H1 (cell line): ENCODE measurements at regions not wholly inside any gene's neighbourhood (a gene's known extent, or its start where the extent isn't known, plus 50 kb on each side); places are given as distances from the start of the nearest gene placed in this dataset.

Experiments
- CBX8 ChIP-seq: fragments of 300-800, 300-1000 bp; sonication (generic); IDR thresholded peaks from 2 replicates; pipeline ENCODE4 v1.7.1; 2016; ENCODE audit warnings: low read depth, low read length, borderline replicate concordance
- CHD2 ChIP-seq: IDR thresholded peaks from 2 replicates; pipeline ENCODE4 v1.6.1; 2012; ENCODE audit warnings: low read length, improper control_type of control experiment
- EZH2 ChIP-seq: fragments of 200-600 bp; sonication (generic); IDR thresholded peaks from 2 replicates; pipeline ENCODE4 v1.7.1; 2012; ENCODE audit warnings: low read depth, mild to moderate bottlenecking, moderate library complexity, low read length, inconsistent platforms; ENCODE audit not compliant: severe bottlenecking
- NRF1 ChIP-seq: IDR thresholded peaks from 2 replicates; pipeline ENCODE4 v1.6.1; 2011; ENCODE audit warnings: mild to moderate bottlenecking, low read depth, low read length, improper control_type of control experiment
- SAP30 ChIP-seq: fragments of 300-600 bp; sonication (generic); IDR thresholded peaks from 2 replicates; pipeline ENCODE4 v1.7.1; 2012; ENCODE audit warnings: low read length, moderate library complexity, mild to moderate bottlenecking, inconsistent platforms; ENCODE audit not compliant: insufficient read depth, insufficient replicate concordance
- SP1 ChIP-seq: IDR thresholded peaks from 2 replicates; pipeline ENCODE4 v1.6.1; 2011; ENCODE audit warnings: low read depth, low read length
- SUZ12 ChIP-seq: fragments of 200-600 bp; sonication (generic); IDR thresholded peaks from 2 replicates; pipeline ENCODE4 v1.6.1; 2012; ENCODE audit warnings: mild to moderate bottlenecking, inconsistent platforms, low read length, moderate library complexity, mixed read lengths
- TAF1 ChIP-seq: IDR thresholded peaks from 2 replicates; pipeline ENCODE4 v1.6.1; 2011; ENCODE audit warnings: mild to moderate bottlenecking, low read depth, low read length
- TF ChIP-seq, protein P1 (sequence below), 3 experiments: IDR thresholded peaks; 1 replicate in 2 of 3; 2 replicates in 1 of 3; pipeline versions ENCODE4 v1.5.1 to v1.6.1; 2011; ENCODE audit warnings: low read length in 3 of 3, mild to moderate bottlenecking in 3 of 3, inconsistent platforms in 2 of 3, low read depth in 1 of 3, moderate library complexity in 1 of 3; ENCODE audit not compliant: insufficient read depth in 1 of 3; ENCODE audit errors: control extremely low read depth in 1 of 3
- TF ChIP-seq, protein P2 (sequence below): IDR thresholded peaks from 2 replicates; pipeline ENCODE4 v1.6.1; 2011; ENCODE audit warnings: low read length, improper control_type of control experiment

GRCh38 chr2:8623576-8623957, 58.3 kb upstream of the ID2 start:
- TF ChIP-seq, protein P1, sequence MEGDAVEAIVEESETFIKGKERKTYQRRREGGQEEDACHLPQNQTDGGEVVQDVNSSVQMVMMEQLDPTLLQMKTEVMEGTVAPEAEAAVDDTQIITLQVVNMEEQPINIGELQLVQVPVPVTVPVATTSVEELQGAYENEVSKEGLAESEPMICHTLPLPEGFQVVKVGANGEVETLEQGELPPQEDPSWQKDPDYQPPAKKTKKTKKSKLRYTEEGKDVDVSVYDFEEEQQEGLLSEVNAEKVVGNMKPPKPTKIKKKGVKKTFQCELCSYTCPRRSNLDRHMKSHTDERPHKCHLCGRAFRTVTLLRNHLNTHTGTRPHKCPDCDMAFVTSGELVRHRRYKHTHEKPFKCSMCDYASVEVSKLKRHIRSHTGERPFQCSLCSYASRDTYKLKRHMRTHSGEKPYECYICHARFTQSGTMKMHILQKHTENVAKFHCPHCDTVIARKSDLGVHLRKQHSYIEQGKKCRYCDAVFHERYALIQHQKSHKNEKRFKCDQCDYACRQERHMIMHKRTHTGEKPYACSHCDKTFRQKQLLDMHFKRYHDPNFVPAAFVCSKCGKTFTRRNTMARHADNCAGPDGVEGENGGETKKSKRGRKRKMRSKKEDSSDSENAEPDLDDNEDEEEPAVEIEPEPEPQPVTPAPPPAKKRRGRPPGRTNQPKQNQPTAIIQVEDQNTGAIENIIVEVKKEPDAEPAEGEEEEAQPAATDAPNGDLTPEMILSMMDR (IDR thresholded peaks at IDR 0.05; ENCODE audit: control extremely low read depth in 1 of 3, insufficient read depth in 1 of 3, low read depth in 1 of 3, low read length in 3 of 3): no peak
- TF ChIP-seq SAP30 (no peak), SUZ12 (no peak), SP1 (no peak), TAF1 (no peak), CHD2 (no peak), CBX8 (no peak), NRF1 (no peak), EZH2 (no peak)
- TF ChIP-seq, protein P2, sequence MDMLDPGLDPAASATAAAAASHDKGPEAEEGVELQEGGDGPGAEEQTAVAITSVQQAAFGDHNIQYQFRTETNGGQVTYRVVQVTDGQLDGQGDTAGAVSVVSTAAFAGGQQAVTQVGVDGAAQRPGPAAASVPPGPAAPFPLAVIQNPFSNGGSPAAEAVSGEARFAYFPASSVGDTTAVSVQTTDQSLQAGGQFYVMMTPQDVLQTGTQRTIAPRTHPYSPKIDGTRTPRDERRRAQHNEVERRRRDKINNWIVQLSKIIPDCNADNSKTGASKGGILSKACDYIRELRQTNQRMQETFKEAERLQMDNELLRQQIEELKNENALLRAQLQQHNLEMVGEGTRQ: no peak
